HG02678 (cell line): ENCODE measurements at regions not wholly inside any gene's neighbourhood (a gene's known extent, or its start where the extent isn't known, plus 50 kb on each side); places are given as distances from the start of the nearest gene placed in this dataset.
"Not testable (repeated sequence)": the region's sequence is repeated elsewhere in the genome, so short reads cannot be mapped to it uniquely, and the experiment has no call there.

Experiments
- ATAC-seq: cut with Tn5 transposase; IDR thresholded peaks from one replicate; pipeline ENCODE4 v1.9.1; 2021; ENCODE audit warnings: mild to moderate bottlenecking, moderate library complexity; ENCODE audit not compliant: unreplicated experiment

DNA sequence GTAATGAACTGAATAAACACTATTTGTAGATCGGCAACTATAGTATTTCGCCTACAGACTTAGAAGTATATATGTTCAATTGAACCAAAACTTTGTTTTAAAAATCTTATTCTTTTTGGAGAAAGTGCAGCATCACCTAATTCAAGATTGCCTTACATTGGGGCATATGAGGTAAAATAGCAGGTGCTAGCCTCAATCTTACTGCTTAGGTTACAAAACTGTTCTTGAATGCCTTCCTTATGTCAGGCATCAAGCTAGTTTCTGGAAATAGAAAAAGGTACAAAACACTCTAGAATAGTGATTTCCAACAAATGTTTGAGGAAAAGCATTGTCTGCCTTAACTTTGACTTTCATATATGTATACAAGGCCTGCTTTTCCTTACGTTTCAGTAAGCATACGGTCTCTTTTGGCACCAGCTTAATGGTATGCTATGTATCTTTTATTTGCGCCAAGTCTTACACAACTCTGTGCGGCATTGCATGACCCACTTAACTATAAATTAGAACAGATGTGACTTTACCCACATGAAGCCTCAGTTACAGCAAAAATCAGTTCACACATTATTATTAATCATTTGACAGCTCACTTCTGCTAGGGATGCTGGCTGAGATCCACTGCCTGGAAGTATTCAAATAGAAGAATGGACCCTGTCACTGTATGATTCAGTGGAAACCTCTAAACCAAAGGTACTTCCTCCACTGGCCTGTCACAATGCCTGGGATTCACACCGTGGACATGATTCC is 174.1 kb downstream of the PRELID2 start:
- ATAC-seq = no peak

DNA sequence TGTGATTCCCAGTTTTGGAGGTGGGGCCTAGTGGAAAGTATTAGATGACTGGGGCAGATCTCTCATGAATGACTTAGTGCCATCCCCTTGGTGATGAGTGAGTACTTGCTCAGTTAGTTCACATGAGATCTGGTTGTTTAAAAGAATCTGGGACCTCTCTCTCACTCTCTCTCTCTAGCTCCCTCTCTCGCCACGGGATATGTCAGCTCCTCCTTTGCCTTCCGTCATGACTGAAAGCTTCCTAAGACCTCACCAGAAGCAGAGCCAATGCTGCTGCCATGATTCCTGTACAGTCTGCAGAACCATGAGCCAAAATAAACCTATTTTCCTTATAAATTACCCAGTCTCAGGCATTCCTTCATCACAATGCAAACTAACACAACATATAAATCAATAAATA is 176.7 kb downstream of the PRELID2 start:
- no peak for ATAC-seq

DNA sequence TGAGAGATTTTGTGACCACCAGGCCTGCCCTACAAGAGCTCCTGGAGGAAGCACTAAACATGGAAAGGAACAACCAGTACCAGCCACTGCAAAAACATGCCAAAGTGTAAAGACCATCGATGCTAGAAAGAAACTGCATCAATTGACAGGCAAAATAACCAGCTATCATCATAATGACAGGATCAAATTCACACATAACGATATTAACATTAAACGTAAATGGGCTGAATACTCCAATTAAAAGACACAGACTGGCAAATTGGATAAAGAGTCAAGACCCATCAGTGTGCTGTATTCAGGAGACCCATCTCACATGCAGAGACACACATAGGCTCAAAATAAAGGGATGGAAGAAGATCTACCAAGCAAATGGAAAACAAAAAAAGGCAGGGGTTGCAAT is 182.4 kb downstream of the PRELID2 start:
- not testable (repeated sequence) for ATAC-seq

DNA sequence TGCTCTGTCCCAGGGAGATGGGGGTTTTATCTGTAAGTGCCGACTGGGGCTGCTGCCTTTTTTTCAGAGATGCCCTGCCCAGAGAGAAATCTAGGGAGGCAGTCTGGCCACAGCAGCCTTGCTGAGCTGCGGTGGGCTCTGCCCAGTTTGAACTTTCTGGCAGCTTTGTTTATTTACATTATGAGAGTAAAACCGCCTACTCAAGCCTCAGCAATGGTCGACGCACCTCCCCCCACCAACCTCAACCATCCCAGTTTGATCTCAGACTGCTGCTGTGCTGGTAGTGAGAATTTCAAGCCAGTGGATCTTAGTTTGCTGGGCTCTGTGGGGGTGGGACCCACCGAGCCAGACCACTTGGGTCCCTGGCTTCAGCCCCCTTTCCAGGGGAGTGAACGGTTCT is 188.0 kb downstream of the PRELID2 start:
- not testable (repeated sequence) for ATAC-seq

DNA sequence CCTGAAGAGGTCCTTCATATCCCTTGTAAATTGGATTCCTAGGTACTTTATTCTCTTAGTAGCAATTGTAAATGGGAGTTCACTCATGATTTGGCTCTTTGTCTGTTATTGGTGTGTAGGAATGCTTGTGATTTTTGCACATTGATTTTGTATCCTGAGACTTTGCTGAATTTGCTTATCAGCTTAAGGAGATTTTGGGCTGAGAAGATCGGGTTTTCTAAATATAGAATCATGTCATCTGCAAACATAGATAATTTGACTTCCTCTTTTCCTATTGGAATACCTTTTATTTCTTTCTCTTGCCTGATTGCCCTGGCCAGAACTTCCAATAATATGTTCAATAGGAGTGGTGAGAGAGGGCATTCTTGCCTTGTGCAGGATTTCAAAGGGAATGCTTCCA is 191.9 kb downstream of the PRELID2 start:
- not testable (repeated sequence) for ATAC-seq

DNA sequence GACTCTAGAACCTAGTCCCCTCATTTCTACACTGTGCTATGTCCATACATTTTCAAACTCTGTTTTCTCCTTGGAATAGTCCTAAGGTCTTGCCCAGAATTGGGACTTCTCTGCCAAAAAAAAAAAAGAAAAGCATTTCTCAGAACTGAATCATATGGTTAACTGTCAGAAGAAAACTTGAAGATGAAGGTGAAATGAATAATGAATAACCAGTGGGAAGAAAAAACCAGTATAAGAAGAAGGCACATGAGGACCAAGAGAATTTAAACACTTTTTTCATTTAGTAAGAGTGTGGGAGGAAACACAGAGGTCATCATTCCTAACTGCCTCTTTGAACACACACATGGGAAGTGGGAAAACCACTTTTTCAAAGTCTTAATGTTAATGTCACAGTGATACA is 197.7 kb downstream of the PRELID2 start:
- no peak for ATAC-seq

DNA sequence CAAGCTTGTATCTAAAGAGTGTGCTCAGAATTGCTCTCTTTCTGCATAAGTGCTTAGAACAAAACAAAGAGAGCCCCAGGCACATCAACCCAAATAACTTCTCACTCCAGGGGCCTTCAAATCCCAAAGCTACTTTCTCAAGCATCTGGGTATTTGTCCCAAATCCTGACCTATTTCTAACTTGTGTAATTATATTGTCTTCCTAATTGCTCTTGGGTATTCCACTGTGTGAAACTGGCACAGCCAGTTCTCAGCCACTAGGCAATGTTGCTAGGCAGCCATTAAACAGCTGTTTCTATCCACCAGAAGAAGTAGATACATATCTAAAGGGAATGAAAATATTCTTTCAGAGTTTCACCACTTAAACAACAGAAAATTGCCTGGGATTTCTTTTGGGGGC is 198.8 kb downstream of the PRELID2 start:
- no peak for ATAC-seq

DNA sequence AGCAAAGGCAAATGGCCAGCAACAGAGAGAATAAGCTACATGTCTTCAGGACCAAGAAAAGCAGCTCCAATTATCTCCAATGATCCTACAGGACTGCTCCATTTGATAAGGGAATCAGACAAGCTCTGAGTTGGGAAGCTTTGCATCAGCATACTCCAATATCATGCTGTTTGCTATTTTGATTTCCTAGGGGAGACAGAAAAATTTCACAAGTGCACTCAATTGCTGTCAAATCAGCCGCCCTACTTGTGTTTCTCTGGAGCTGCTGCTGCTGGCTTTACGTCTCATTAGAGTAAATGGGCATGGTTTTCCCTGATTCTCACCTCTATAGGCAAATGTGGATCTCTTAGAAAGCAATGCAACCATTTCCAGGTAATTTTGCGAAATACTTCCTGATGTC is 201.7 kb downstream of the PRELID2 start:
- ATAC-seq = no peak

DNA sequence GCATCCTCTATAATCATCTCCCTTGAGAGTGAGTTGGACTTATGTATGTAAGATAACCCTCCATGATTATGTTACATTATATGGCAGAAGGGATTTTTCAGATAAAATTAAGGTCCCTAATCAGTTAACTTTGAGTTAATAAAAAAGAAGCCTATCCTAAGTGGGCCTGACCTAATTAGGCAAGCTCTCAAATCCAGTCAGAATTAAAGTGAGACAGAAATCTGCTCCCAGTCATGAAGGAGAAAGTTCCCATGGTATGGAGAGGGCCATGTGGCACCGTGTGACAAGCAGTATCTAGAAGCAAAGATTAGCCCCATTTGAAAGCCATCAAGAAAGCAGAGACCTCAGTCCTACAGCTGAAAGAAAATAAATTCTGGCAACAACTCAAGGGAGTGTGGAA is 202.4 kb downstream of the PRELID2 start:
- no peak for ATAC-seq

DNA sequence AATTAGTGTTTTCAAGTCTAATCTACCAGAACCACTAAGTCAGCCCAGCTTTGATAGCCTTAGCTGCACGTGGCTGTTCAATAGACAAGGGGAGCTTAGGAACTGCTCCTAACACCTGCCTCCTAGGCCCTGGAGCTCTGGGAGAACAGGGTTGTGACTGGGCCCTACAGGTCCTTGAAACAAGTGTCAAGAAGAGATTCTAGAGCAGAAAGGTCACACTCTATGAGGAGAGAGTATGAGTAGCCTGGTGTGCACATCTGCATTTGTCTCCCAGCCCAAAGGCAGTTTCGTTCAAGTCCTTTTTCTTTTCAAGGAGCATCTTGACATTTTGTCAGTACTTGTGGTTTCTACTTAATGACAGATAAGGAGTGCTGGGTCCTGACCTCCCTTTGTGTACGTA is 206.1 kb downstream of the PRELID2 start:
- ATAC-seq = no peak

DNA sequence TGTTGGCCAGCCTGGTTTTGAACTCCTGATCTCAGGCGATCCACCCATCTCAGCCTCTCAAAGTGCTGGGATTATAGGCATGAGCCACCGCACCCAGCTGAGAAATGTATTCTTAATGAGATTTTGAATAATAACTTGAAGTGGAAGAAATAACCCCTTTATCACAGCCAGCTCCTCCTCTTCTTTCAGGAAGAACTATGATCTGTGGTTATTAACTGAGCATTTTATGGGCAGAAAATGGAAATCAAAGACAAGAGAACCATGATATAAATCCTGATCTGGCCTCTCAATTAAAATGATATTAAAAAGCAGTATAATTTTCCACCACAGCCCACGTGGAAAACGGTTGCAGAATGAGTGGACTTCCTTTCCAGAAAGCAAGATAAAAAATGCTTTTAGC is 206.6 kb downstream of the PRELID2 start:
- no peak for ATAC-seq

DNA sequence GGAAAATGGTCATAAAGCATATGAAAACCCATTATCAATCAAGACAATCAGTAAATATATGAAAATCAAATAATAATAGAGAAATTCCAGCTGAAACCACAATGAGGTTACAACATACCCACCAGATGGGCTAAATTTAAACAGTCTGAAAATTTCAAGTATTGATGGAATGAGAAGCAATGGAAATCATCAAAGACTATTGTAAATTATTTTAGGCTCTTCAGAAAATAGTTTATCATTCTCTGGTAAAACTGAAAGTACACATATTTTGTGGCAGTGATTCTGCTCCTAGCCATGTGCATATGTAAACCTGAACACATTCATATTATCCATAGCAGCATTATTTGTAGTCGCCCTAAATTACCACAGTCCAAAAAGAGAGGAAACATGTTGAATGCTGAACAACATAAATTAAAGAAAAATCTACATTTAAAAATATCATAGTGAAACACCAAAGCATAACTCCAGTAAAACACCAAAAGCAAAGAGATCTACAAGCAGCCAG is 215.3 kb downstream of the PRELID2 start:
- ATAC-seq = no peak

DNA sequence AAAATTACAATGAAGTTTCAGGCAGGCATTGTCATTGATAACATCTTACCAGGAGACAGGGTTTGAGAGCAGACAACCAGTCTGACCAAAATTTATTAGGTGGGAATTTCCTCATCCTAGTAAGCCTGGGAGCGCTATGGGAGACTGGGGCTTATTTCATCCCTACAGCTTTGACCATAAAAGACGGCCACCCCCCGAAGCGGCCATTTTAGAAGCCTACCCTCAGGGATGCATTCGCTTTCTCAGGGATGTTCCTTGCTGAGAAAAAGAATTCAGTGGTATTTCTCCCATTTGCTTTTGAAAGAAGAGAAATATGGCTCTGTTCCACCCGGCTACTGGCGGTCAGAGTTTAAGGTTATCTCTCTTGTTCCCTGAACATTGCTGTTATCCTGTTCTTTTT is 218.4 kb downstream of the PRELID2 start:
- not testable (repeated sequence) for ATAC-seq

DNA sequence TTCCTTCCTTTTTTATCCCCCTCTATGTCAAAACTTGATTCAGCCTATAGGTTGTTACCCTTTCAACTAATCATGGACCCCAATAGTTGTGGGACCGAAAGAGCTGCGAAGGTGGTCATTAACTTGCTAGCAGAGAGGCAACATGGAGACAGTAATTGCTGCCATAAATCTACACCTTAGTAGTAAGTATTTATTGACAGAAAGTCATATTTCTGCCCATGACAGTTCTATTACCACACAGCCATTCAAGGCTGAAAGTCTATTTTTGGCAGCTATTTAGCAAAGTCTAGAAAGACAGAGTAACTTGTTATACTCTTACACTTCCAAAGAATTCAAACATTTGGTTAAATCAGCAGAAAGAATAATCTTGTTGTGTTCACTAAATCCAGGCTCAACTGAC is 236.2 kb downstream of the PRELID2 start:
- ATAC-seq = no peak

DNA sequence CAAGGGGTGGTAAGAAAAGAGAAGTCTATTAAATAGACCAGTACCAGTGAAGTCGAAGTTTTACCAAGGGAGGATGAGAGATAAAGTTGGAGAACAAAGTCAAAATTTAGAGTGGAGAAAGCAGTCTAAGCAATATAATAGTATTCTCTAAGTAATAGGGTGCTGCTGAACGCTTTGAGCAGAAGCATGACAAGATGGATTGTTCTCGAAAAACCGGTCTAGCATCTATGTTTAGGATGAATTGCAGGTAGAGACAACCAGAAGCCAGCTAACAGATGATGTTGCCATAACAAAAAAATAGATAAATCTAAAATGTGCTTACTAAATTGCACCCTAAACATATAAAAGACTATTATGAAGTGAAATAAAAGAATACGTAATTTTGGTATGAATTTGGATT is 237.0 kb downstream of the PRELID2 start:
- no peak for ATAC-seq

DNA sequence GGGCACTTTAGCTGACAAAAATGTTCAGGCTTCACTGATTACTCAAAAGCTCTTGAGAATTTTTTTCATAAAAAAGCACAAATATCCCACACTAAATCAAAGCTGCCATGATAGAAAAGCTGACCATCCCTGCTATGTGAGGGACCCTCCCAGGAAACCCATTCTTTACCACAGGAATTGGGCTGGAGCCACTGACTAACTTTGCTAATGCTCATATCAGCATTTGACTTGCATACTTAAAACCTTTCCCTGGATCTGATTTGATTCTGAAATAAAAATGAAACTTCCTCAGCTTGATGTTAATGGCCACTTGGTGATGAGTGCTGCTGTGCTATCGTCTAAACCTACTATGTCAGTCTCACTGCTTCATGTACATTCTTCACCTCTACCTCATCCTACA is 243.6 kb downstream of the PRELID2 start:
- no peak for ATAC-seq

DNA sequence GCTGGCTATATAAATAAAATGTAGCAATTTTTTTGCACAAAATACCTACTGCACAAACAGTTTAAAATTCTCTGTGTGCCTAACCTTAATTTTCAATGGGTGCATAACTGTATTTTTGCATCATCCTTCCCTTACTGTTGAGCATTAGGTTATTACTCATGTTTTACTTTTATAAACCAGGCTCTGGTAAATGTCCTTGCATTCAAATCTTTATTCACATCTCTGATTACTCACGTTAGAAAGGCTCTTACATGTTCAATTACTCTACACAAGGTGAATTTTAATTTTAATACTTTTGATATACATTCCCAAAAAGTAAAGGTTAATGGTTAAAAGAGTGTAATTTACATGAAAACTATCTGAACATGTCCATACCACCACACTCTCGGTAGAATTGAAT is 246.1 kb downstream of the PRELID2 start:
- no peak for ATAC-seq

DNA sequence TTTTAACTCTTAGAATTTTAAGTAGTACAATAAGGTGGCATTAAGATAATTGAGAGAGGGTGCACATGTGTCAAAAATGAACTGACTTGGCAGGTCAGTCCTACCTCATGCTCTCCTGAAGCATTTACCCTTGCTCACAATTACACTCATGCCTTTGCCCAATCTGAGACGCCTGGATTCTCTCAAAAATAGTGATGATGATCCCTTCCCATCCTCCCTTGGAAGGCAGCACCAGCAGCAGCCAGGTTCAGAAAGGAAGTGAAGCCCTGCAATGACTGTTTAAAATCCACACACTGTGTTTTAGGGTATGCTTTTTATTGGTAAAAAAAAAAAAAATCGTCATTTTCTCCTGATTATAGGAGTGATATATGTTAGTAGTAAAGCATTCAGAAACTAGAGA is 246.6 kb downstream of the PRELID2 start:
- no peak for ATAC-seq

DNA sequence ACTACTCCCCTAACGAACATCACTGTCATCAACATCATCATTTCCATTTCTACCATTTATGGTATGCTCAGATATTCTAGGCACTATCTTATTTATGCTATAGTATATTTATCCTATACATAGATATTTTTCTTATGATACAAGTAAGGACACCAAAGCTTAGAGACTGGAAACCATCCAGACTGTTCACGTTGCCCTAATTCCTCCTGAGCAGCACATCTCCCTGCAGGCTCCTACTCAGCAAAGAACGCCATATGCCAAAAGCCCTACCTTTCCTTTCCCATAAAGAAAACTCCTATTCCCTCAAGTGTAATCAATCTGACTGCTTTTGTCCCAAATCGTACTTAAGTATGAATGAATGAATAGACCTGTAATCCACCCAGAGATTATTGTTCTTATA is 247.0 kb downstream of the PRELID2 start:
- ATAC-seq = no peak

DNA sequence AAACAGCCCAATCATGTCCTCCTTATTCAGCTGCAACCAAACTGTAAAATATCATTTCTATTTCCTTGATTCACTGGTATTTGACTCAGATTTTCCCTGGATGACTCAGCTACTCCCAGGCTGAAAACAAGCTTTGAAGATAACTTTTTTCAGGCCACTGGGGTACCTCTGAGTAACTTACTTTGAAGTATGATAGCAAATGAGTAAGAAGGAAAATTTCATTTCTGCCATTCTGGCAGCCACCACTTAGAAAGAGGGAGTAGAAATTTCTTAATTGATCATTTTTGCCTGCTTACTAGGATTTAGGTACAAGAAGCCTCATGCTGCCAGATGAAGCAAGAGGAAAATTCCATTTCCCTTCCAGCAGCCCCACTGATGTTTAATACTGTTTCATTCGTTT is 247.4 kb downstream of the PRELID2 start:
- ATAC-seq = no peak

DNA sequence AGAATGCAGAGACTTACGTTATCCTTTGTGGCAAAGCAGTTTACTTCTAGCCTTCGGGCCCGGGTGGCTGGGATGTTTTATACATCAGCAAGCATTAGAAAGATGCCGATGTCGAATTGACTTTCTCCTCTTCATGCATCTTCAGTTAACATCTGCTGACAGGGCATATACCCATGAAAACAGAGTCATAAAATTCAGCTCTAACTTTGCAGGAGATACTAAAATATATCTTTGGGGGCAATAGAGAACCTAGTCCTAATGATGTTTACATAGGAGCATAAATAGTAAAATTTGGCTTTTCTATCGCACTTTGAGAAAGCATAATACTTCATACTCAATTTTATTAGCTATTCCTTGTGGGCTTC is 247.9 kb downstream of the PRELID2 start:
- ATAC-seq = no peak

DNA sequence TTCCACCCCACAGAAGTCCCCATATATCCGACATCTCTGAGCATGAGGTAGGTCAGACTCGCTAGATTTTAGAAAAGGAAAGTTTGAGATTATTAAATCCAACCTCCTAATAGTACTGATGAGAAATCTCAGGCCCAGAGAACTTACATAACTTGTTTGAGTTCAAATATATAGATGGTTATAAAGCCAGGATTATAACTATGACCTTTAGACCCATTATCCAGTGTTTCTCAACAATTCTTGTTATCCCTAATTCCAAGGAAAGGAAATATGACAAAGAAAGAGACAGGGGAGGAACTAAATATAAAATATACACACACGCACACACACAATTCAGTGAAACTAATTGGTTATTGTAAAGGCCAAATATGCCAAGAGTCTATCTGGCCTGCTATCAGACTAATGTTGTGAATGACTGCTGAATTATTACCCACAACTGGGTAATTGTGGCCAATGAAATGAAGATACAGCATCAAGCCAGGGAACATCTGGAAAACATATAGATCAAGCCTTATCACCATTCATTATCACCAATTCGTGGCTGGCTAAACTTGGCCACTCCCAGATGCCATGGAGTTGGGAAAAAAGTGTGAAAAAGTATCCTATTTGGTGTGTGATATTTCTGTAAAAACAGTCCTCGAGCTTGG is 248.4 kb downstream of the PRELID2 start:
- no peak for ATAC-seq
